GM19463 (cell line): ENCODE measurements at regions not wholly inside any gene's neighbourhood (a gene's known extent, or its start where the extent isn't known, plus 50 kb on each side); places are given as distances from the start of the nearest gene placed in this dataset.
"Not testable (repeated sequence)": the region's sequence is repeated elsewhere in the genome, so short reads cannot be mapped to it uniquely, and the experiment has no call there.

ENCODE experiments used
- ATAC-seq: cut with Tn5 transposase; IDR thresholded peaks from one replicate; pipeline ENCODE4 v1.9.1; 2021; ENCODE audit warnings: mild to moderate bottlenecking, moderate library complexity; ENCODE audit not compliant: unreplicated experiment

GRCh38 chr12:59056966-59057365, 136.7 kb upstream of the LRIG3 start:
- ATAC-seq = no peak

DNA sequence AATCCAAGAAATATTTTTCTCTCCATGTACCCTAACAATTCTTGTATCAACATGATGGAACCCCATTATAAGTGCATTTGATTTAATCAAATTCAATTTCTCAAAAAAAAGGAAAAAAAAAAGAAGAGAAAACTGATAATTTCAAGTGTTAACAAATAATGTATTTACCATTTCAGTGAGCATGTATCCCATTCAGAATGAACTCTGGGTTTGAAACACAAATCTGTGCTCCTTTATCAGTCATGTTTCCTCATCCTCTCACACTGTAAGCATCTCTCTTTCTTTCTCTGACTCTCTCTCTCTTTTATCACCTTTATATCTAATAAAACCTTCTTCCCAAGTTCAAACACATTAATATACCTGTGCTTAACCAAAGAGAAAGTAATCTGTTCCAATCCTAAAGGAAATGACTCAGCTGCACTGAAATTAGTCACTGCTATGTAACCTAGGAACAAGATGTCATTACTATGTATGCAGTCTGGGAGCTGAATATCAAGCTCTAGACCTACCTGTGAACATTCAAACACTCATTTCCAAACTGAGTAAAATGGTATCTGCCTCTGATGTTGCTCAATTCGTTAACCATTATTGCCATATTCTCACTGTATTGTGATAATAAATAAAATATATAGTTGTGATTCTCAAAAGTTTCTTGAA, 135.0 kb upstream of the LRIG3 start:
- ATAC-seq = peak; percentile 65

- ATAC-seq = not testable (repeated sequence)
Measured at GRCh38 chr12:59053266-59053899, 133.1 kb upstream of the LRIG3 start.

GRCh38 chr12:59046763-59047534, 126.6 kb upstream of the LRIG3 start:
- no peak for ATAC-seq

DNA sequence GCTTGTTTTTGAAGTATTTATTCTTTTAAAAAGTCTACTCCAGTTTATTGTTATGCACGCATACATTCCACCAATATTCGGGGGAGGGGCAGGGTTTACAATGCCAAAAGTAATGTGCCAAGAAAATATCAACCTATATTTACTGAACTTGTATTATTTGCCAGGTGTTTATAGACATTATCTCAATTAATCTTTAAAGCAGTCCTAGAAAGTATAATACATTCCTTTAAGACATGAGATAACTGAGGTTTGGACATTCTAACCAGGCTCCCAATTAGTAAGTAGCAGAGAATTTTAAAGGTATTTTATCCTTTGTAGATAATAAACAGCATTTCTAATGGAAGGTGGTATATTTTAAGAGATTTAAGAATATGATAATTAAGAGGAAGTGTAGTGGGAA, 124.5 kb upstream of the LRIG3 start:
- no peak for ATAC-seq

- no peak for ATAC-seq
Measured at GRCh38 chr12:59041241-59042121, 121.2 kb upstream of the LRIG3 start.

DNA sequence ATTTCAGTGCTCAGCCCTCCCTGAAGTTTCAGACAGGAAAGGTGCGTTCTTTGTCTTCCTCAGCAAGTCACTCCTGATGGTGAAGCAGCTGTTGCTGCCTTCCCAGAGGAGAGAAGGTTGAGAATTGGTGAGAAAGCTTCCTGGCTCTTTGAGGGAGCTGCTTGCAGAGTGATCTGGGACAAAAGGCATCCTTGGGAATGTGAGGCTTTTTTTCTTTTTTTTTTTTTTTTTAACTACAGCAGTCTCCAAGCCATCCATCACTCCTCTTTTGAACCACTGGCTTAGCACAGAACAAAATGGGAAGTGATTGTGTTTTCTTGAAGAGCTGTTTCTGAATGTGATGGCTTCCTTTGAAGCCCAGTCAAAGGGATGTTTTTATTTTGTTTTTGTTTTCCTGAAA, 120.4 kb upstream of the LRIG3 start:
- no peak for ATAC-seq

GRCh38 chr12:59040043-59040442, 119.7 kb upstream of the LRIG3 start:
- ATAC-seq = no peak

DNA sequence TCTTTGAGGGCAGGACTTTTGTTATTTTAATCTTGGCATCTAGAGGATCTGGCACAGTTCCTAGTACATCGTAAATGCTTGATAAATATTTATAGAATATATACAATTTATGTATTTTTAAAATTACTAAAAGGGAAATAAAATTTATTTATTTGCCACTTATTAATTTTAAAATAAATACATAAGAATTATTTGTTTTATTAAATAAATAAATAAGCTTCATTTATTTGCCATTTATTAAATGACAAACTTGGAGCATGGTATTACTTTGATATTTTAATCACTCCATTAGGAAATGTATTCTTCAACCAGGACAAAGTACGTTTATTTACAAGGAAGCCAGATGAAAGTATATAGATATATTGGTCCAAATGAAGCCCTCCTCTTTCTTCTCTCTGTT, 118.7 kb upstream of the LRIG3 start:
- no peak for ATAC-seq

- no peak for ATAC-seq
Measured at GRCh38 chr12:59036973-59037762, 116.9 kb upstream of the LRIG3 start.

- no peak for ATAC-seq
Measured at GRCh38 chr12:59036347-59036746, 116.0 kb upstream of the LRIG3 start.

- ATAC-seq = no peak
Measured at GRCh38 chr12:59031313-59031712, 111.0 kb upstream of the LRIG3 start.

GRCh38 chr12:59030415-59030814, 110.1 kb upstream of the LRIG3 start:
- no peak for ATAC-seq

DNA sequence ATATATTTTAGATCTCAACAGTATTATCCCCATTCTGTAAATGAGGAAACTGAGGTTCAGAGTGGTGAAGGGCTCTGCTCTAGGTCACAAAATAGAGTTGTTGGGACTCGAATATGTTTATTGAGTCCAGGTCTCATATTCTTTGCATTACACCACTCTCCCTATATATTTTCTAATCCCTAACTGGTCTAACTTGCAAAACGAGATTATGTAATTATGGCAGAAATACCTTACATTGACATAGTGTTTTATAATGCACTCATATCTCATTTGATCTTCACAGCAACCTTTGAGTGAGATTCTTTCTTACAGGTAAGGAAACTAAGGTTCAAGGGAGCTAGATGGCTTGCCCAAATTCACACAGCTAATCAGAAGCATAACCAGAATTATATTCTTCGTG, 106.9 kb upstream of the LRIG3 start:
- no peak for ATAC-seq

- no peak for ATAC-seq
Measured at GRCh38 chr12:59023861-59024424, 103.6 kb upstream of the LRIG3 start.

DNA sequence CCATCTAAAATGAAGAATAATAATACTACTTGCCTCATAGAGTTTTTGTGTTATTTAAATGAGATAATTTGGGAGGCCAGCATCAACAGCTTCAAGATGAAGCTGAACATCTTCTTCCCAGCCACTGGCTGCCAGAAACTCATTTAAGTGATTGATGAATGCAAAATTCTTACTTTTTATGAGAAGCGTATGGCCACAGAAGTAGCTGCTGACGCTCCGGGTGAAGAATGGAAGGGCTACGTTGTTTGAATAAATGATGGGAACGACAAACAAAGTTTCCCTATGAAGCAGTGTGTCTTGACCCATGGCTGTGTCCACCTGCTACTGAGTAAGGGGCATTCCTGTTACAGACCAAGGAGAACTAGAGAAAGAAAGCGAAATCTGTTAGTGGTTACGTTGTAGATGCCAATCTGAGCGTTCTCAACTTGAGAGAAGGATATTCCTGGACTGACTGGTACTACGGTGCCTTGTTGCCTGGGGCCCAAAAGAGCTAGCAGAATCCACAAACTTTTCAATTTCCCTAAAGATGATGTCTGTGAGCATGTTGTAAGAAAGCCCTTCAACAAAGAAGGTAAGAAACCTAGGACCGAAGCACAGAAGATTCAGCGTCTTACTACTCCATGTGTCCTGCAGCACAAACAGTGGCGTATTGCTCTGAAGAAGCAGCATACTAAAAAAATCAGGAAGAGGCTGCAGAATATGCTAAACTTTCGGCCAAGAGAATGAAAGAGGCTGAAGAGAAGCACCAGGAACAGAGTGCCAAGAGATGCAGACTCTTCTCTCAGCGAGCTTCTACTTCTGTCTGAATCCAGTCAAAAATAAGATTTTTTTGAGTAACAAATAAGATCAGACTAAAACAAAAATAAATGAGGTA, 100.0 kb upstream of the LRIG3 start:
- no peak for ATAC-seq

- no peak for ATAC-seq
Measured at GRCh38 chr12:59014885-59015284, 94.6 kb upstream of the LRIG3 start.

DNA sequence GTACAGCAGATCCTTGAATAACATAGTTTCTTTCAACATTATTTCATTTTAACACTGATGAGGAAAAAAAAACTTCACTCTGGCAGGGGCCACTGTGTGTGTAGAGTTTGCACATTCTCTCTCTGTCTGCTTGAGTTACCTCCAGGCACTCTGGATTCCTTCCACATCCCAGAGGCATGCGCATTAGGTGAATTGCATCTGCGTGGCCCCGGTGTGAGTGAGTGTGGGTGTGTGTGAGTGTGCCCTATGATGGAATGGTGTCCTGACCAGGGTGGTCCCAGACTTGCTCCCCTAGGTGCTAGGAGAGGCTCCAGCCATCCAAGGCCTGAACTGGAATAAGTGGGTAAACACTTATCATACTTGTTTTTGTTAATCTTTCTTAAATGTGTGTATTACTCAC, 90.6 kb upstream of the LRIG3 start:
- ATAC-seq = no peak

- no peak for ATAC-seq
Measured at GRCh38 chr12:59010118-59010517, 89.8 kb upstream of the LRIG3 start.
